ENCODE measurements at regions not wholly inside any gene's neighbourhood (a gene's known extent, or its start where the extent isn't known, plus 50 kb on each side); places are given as distances from the start of the nearest gene placed in this dataset.

DNA sequence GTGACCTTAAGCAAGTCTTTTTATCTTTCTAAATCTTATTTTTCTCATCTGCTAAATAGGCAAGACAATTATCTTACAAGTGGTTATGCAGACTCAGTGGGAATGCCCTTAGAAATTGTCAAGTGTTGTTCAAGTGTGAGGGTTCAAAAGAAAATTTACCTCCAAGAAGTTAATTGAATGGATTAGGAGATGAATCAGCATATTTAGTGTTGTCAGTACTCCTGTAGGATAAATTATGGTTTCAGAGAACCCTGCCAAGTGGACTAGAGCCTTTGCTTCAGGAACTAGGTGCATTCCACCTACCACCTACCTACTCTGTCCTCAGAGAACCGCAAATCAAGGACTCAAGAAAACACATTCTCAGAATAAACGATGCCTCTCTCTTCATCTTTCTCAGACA, 69.8 kb upstream of the KCTD1 start:
- DNase-seq (ENCODE audit: low read depth in 3 of 3) = no peak

DNA sequence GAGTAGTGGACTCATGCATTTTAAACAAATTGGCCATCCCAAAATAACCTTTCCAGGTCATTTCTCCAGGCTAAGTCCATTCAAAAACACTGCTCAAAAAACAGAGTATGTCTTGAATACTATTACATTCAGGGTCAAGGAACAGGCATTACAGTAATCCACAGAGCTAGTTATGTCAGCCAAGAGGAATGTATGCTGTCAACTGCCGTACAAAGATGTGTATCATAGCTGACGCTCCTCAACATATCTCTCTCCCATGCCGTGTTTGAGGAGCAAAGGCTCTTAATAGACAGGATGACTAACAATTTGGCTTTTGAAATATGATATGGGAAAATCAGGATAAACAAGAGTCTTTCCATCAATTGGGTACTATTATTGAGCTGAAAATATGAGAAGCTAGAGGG, 68.8 kb upstream of the KCTD1 start:
- no peak for DNase-seq (ENCODE audit: low read depth in 3 of 3)

DNA sequence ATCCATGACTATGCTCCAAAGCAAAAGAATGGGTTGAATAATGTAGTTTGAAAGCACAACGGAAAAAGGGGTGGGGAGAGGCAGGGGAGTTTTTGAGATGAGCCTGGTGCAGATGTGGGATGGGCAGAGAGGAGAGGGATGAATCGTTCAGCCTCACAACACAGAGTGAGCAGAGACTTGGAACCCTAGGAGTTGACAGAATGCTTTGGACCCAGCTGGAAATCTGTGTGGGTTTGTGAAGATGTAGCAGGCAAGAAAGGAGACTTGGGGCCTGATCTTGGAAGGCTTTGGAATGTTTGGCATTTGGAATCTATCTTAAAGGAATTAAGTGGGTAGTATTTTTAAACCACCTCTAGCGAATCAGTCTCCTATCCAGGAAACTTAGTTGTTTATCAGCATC, 66.0 kb upstream of the KCTD1 start:
- DNase-seq (ENCODE audit: low read depth in 3 of 3) = no peak

Measured in stimulated activated CD4-positive, alpha-beta T cell treated with anti-CD3 and anti-CD28 coated beads, TNF-alpha, amount 100 ng/mL, for 24 hours (primary cell).